ENCODE measurements at regions not wholly inside any gene's neighbourhood (a gene's known extent, or its start where the extent isn't known, plus 50 kb on each side); places are given as distances from the start of the nearest gene placed in this dataset.

- DNase-seq (ENCODE audit: low read depth), result no peak
Observed at GRCh38 chr14:22303589-22304195, 285.3 kb downstream of the DAD1 start.

- no peak for DNase-seq (ENCODE audit: low read depth)
Observed at GRCh38 chr14:22300646-22301045, 288.4 kb downstream of the DAD1 start.

GRCh38 chr14:22297376-22297775 lies 291.6 kb downstream of the DAD1 start:
- no peak for DNase-seq (ENCODE audit: low read depth)

- no peak for DNase-seq (ENCODE audit: low read depth)
Observed at GRCh38 chr14:22296722-22297121, 292.3 kb downstream of the DAD1 start.

- DNase-seq (ENCODE audit: low read depth), result no peak
Observed at GRCh38 chr14:22296088-22296487, 292.9 kb downstream of the DAD1 start.

- no peak for DNase-seq (ENCODE audit: low read depth)
Observed at GRCh38 chr14:22291406-22291805, 297.6 kb downstream of the DAD1 start.

- no peak for DNase-seq (ENCODE audit: low read depth)
Observed at GRCh38 chr14:22289570-22289969, 299.5 kb downstream of the DAD1 start.

GRCh38 chr14:22285991-22286390 lies 303.0 kb downstream of the DAD1 start:
- no peak for DNase-seq (ENCODE audit: low read depth)

GRCh38 chr14:22282949-22283348 lies 306.1 kb downstream of the DAD1 start:
- no peak for DNase-seq (ENCODE audit: low read depth)

- no peak for DNase-seq (ENCODE audit: low read depth)
Observed at GRCh38 chr14:22282417-22282816, 306.6 kb downstream of the DAD1 start.

- DNase-seq (ENCODE audit: low read depth), result peak; percentile 31
Observed at GRCh38 chr14:22281447-22281874, 307.6 kb downstream of the DAD1 start.

- DNase-seq (ENCODE audit: low read depth), result peak; percentile 24
Observed at GRCh38 chr14:22280497-22281316, 308.3 kb downstream of the DAD1 start.

- DNase-seq (ENCODE audit: low read depth), result no peak
Observed at GRCh38 chr14:22276913-22277816, 311.9 kb downstream of the DAD1 start.

- peak; percentile 24 for DNase-seq (ENCODE audit: low read depth)
Observed at GRCh38 chr14:22271838-22272799, 316.9 kb downstream of the DAD1 start.

GRCh38 chr14:22268875-22269274 lies 320.1 kb downstream of the DAD1 start:
- DNase-seq (ENCODE audit: low read depth), result no peak

- DNase-seq (ENCODE audit: low read depth), result no peak
Observed at GRCh38 chr14:22266683-22267082, 322.3 kb downstream of the DAD1 start.

GRCh38 chr14:22266142-22266442 lies 322.9 kb downstream of the DAD1 start:
- DNase-seq (ENCODE audit: low read depth), result no peak

- DNase-seq (ENCODE audit: low read depth), result no peak
Observed at GRCh38 chr14:22265319-22266141, 323.5 kb downstream of the DAD1 start.

GRCh38 chr14:22264759-22265158 lies 324.3 kb downstream of the DAD1 start:
- no peak for DNase-seq (ENCODE audit: low read depth)

- no peak for DNase-seq (ENCODE audit: low read depth)
Observed at GRCh38 chr14:22263961-22264360, 325.1 kb downstream of the DAD1 start.
